Activated CD4-positive, alpha-beta T cell treated with anti-CD3 and anti-CD28 coated beads for 48 hours (primary cell): ENCODE measurements at regions not wholly inside any gene's neighbourhood (a gene's known extent, or its start where the extent isn't known, plus 50 kb on each side); places are given as distances from the start of the nearest gene placed in this dataset.

ENCODE experiments used
- DNase-seq: peaks from one replicate; pipeline ENCODE4 v3.0.0-alpha.2; 2020

DNA sequence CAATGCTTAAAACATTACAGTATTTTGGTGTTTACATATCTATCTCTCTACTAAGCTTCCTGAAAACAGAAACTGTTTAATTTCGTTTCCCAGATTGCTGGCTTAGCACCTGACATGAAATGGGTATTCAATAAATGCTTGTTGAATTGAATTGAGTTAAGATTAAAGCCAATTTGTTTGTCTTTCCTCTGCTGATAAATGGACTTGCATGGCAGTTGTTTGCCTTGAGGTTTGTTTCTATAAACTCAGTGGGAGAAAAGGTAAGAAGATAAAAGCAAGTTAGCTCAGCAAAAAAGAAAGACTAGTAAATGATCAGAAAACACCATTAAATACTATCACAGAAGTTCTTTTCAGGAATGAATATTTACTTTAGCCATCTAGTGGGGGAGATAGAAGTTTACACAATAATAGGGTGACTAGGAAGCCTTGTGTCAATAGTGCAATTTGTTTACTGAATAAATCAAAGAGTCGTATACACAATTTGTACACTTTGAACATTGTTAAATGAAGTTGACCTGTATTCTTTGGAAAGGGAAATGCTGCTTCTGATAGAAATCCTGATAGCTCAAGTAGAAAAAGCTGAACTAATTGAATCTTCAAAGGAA is 754.5 kb upstream of the FAM98A start:
- no peak for DNase-seq

DNA sequence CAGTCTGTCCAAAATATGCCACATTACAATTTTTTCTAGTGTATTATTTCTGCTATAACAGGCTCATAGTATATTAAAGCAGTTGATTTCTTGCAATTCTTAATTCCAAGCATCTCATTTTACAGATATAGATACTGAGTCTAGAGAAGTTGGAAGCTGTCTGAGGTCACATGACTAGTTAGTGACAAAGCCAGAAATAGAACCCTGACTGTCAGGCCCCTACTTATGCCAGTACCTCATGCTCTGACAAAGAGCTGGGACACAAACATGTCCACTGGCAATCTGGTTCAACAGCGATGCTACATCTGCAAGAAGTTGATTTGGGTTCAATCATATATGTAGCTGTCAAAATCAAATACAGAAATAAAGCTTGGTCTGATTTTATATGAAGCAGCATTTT is 750.4 kb upstream of the FAM98A start:
- no peak for DNase-seq

DNA sequence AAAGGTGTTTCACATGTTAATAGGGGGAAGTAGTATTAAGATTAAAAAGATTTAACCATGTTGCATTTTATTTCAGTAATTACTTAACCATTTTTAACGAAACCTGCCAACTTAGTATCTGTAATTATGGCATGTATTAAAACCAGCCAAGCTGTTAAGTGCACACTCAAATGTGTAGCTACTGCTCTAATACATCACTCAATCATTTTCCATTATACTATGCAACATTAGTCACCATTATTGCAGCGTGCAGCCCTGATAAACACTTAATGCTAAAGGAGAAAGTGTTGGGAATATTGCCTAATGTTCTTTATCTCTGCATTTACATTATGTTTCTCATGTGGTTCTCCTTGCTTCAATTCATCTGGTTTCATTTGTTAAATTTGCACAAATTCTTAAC is 745.9 kb upstream of the FAM98A start:
- no peak for DNase-seq

DNA sequence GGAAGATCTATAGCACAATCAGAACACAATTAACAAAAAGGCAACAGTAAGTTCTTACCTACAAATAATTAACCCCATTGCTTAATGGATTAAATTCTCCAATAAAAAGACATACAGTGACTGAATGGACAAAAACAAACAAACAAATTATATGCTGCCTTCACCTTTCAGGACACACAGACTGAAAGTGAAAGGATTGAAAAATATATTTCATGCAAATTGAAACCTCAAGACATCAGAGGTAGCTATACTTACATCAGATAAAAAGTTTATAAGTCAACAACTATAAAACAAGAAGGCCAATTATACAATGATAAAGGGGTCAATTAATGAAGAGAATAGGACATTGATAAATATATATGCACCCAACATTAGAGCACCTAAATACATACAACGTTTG is 741.2 kb upstream of the FAM98A start:
- no peak for DNase-seq

DNA sequence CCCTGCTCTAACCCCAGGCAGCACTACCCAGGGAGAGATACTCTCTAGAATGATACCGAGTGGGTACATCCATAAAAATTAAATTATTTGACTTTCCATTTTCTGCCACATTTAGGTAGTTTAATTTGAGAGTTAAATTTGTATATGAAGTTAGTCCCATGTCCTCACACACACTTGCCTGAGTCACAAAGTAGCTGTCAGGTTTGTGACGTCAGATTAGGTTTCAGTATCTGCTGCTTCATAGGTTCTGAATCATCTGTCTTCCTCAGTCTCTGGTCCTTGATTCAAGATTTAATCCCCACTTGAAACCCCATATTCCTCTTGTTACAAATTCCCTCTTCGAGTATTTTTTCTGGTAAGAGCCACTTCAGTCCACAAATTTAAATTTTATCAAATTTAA is 738.6 kb upstream of the FAM98A start:
- DNase-seq, result no peak

DNA sequence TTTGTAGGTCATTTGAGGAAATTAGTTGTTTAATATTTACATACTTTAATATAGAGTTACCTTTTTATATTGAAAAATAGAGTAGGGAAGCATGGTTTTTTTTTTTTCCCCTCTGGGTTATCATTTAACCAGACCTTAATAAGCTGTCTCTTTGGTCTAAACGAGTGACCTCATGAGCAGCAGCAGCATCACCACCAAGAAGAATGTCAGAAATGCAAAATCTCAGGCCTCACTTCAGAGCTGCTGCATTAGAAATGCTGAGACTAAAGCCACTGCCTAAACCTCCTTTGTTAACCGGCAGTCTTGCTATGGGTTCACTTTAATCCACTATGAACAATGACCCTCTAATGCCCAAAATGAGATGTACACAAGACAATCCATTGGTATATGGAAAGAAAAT is 733.7 kb upstream of the FAM98A start:
- DNase-seq, result no peak

DNA sequence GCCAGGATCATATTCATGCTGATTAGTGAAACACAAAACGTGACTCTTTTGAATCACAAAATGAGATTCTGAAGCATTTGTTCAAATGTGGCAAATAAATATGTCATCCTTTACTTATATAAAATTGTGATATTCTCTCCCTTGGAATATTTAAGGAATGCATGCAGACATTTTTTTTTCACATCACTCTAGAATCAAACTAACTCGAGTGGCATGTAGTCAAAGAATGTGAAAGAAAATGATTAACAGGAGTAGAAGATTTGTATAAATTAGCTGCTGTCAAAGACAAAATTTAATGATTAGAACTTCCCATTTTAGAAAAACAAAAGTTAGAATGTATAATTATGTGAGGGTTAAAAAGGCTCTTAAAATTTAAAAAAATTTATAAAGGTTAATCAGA is 721.0 kb upstream of the FAM98A start:
- no peak for DNase-seq

DNA sequence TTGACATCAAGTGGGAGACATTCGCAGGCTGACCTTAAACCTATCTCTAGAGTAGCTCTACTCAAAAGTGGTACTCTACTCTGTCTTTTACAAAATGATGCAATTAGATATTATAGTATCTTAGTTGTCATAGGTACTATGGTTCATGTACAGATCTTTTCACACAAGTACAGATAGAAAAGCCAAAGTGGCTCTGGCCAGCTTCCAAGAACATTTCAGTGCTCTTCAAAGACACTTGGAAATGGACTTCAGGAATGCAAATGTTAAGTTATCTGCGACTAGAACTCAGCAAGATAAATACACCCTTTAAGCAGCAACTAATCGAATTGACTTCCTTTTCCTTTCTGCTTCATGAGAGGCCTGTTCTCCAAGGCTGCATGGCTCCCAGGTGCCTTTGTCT is 718.7 kb upstream of the FAM98A start:
- no peak for DNase-seq

DNA sequence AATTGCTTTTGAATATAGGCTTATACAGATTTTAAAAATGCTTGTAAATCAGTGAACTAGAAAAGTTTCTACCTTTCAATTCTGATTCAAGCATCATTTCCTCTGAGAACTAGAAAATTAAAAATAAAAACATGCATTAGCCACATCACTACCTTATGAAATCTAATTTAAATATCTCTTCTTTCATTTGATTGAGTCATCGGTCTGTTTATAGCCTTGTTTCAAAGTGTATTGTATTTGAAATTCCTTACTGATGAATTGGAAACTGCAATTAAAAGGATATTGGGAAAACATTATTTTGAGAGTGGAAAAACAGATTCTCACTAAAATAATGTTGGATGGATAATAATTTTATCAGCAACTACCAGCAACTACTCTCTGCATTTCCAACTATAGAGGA is 717.7 kb upstream of the FAM98A start:
- no peak for DNase-seq

DNA sequence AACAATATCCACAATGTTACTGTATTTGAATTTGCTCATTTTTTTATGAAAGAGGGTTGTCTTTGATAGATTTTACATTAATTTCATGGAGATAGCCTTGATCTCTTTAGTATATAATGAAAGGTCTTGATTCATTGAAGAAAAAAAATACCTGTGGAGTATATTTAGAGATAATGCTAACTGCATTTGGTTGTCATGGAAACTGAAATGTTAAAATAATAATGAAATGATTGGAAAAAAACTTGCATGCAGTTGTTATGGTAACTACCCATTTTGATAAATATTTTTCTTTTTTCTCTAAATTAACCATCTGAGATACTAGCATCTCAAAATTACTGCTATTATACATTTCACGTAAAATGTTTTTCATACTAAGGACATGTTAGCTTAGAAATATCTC is 712.7 kb upstream of the FAM98A start:
- DNase-seq, result no peak

DNA sequence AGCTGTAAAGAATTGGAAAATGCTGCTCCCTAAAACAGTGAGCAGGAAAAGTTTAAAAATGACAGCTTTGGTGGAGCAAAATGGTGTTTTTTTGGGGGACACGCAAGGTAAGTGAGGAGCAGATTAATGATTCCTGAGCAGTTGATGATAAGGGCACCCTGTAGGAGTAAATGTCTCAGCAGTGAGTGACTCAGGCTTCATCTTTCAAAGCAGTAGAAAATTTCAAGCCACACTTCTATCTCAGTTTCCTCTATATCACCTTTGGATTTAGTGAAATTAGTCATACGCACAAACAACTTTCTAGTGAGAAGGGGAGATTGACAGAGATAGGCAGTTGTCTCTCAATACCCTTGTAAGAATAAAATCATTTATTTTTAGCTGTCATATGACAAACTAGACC is 709.0 kb upstream of the FAM98A start:
- DNase-seq, result no peak

DNA sequence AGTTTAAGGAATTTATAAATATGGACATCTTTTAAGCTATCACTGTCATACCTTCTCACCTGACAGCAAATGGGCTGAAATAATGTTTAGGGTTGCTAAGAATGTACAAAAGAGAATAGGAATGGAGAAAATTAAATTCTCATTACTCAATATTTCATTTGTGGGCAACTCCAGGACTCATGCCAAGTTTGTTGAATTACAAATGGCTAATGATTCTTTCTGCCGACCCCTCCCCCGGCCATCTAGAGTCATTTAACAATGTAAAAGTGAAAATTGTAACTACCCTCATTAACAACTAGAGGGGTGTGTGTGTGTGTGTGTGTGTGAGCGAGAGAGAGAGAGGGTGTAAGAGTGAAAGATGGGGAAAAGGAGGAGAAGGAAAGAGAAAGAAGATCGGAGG is 708.5 kb upstream of the FAM98A start:
- DNase-seq, result no peak

DNA sequence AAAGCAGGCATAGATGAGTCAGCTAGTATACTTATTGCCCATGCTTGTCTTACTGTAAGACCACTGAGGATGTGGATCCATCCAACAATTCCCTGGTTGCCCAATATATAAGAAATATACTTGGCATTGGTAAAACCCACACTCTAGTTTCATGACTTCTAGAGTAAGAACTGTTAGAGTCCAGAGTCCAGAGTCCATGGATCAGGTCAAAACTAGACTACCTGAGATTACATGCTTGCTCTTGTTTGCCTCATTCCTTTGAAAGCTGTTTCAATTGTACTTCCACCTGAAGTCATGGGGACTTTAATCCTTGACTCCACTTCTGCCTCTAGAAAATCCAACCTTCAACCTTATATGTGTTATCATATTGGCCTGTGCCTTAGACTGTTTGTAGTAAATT is 707.6 kb upstream of the FAM98A start:
- no peak for DNase-seq

DNA sequence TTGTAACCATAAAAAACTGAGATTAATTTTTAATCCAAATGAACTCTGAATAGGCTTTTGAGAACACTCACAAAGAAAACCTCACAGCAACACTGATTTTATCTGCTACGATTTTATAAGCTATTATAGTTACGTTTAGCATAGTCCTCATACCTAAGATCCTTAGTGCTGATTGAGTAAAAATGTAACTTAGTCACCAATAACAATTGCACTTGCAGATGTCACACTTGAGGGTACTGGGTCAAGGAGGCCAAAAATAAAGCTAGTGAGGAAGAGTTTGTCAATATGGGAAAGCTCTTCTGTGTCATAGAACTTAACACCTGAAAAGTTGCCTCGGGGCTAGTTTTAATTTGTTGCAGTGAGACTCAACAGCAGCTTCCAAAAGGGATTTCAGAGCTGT is 706.5 kb upstream of the FAM98A start:
- DNase-seq, result no peak

DNA sequence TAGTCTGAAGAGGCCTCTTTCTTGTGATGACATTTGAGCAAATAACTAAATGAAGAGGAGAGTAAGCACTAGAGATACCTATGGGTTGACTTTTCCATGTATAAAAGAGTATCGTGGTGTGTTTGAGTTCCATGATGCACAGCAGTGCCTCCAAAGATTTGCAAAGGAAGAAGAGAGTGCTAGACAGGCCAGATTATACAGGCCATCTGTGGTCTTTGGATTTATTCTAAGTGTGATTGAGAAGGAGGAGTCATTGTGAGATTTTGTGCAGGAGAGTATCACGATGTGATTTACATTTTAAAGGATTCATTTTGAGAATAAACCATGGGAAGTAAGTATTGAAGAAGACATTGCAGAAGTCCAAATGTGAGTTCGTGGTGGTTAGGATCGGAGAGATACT is 695.9 kb upstream of the FAM98A start:
- no peak for DNase-seq

DNA sequence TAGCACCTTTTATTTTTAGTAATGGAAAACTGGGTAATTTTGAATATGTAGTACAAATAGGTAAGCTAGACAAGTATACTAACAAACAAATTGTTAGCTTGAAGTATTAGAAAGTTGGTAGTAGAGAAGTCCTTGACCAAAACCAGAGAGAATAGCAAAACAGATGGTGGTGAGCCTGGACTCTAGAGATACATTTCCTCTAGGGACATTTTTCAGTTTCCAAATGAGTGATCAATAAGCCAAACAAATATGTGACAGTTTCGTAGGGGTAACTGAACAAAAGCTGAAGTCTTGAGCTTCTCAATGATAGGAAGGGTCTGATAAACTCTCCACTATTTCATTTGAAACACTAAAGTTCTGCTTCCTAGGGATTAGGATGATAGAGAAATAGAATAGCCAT is 692.0 kb upstream of the FAM98A start:
- DNase-seq, result no peak

DNA sequence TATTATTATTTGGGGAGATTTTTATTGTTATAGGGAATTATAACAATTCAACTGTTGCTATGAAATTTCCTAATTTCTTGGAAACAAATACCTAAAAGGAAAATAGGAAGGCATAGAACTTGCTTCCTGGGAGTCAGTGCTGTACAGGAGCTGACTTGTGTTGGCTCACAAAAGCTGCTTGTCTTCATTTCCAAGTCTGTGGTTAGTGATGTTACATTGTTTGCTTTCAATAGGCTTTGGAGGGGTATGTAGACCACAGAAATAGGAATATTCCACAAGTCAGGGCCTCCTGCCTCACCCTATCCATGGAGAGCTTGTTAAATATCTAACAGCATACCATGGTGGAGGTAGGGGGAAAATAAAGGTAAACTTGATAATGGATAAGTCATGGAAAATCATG is 688.9 kb upstream of the FAM98A start:
- no peak for DNase-seq

DNA sequence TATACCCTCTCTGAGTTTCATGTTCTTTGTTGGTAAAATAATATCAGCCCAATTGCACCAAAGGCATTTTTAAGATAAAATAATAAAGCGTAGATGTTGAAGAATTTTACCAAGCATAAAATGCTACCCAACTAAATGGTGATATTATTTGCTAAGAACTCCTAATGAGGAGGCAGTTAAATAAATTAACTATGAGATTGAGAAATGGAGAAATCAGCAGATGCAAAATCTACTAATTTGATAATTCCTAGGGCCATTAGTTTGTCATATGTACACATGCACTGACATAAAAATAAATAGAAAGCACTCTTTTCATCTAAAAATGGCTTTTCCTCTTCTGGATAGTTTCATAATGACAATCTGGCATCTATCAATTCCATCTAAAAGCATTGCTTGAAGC is 681.5 kb upstream of the FAM98A start:
- no peak for DNase-seq

DNA sequence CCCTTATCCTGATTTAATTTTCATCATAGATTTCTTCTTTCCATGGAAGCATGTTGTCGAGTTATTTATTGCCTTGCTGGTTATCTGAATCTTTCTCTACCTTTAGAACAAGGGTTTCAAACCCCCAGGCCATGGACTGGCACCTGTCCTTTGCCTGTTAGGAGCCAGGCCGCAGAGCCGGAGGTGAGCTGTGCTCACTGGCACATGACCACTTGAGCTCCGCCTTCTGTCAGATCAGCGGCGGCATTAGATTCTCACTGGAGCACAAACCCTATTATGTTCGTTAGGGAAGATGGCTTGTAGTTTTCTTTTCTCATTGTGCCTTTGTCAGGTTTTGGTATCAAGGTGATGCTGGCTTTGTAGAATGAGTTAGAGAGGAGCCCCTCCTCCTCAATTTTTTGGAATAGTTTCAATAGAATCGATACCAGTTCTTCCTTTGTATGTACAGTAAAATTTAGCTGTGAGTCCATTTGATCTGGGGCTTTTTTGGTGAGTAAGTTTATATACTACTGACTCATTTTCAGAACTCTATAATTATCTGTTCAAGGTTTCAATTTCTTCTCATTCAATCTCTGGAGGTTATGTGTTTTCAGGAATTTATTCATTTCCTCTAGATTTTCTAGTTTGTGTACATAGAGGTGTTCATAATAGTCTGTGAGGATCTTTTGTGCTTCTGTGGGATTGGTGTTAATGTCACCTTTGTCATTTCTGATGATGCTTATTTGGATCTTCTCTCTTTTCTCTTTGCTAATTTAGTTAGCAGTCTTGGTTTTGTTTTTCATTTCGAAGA is 668.0 kb upstream of the FAM98A start:
- DNase-seq, result no peak

DNA sequence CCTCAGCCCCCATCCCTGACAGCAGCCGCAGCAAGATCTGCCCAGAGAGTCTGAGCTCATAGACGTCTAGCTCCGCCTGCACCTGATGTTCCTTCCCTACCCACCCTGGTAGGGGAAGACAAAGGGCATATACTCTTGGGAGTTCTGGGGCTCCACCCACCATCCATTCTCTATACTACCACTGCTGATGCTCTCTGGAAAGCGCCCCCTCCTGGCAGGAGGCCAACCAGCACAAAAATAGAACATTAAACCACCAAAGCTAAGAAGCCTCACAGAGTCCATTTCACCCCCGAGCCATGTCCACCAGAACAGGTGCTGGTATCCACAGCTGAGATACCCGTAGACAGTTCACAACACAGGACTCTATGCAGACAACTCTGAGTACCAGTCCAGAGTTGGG is 662.6 kb upstream of the FAM98A start:
- DNase-seq, result no peak

DNA sequence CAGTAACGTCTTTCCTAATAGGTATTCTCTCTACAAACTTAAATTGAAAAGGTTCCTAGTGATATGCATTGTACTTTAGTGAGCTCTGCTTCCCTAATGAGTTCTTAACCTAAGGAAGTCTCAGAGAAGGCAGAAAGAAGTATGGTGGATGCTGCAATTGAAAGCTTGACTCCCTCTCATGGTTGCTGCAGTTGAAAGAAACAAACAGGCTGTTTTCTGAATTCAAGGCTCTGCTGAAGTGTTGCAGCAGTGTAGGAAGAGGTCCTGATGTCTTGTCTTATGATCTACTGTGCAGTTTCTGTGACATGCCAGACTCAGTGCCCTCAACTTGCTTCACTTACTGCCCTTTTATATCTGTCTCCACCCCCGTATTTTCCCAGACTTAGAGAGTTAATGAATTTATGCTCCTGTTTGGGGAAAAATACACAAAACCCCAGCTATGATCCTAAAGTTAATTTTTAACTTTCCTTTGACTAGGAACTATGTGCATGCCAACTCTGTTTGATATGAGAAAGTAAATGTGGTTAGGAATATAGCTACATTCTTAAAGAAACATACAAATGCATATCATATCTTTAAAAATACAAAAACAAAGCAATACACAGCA is 655.3 kb upstream of the FAM98A start:
- no peak for DNase-seq

DNA sequence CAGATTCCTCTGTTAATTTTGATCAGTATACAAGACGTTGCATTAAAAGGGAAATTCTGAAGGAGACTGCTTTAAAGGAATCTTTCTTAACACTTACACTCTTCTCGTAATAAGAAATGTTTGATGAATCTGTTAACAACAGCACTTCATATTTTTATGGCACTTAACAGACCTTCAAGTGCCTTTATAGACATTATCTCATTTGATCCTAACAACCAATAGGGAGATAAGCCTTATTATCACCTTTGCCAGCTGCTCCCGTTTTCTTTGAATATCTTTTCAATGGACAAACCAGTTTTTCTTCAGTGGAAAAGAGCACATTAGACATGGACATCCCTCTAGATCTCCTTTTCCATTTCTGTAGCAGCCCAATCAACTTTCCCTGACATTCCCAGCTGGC is 653.0 kb upstream of the FAM98A start:
- no peak for DNase-seq

DNA sequence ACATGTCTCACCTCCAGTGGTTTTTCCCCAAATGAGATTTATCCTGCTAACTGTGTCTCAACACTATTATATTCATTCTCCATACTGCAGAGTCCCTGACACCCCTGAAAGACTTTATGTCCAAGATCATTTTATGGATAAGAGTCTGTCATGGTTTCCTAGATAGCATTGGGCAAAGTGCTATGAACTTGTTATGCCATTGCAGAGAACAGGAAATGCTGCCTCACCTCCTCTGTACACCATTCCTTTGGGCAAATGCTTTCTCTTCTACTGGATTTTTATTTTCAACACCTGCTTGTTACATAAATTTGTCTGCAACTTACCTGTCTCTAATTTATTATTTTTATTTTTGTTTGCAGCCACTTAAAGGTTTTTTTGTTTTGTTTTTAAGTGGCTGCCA is 652.5 kb upstream of the FAM98A start:
- no peak for DNase-seq

DNA sequence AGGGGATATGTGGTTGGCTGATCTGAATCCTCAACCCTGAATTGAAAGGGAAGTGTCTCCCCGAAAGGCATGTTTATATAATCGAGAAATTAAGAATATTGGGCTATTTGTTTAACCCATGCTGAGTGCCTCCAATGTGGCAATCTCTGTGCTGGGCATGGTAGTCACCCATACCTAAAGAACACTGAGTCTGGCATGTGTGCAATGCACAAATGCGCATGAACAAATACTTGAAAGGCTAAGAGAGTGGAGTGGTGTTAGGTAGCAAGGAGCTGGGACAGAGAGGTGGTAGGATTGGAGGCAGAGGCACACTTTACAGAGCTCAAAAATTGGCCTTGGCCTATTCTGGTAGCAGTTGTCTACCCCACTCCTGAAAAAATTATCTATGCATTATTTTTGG is 645.1 kb upstream of the FAM98A start:
- DNase-seq, result no peak

DNA sequence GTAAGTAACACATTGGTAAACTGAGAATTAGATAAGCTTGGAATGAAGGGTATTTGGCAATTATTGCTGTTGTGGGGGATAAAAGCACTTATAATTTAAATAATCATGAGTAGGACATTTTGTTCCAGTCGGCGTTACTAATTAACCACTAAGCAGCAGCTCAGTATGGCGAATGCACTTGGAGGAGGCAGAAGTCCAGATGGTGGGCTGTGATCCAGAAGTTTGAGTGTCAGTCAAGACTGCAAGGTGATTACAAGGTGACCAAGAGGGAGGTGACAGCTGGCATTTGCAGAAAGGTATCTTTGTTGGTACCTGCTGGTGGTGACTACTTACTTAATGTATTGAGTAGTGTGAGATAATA is 643.6 kb upstream of the FAM98A start:
- no peak for DNase-seq
